Panc1 (cell line): ENCODE measurements at regions not wholly inside any gene's neighbourhood (a gene's known extent, or its start where the extent isn't known, plus 50 kb on each side); places are given as distances from the start of the nearest gene placed in this dataset.

Source experiments
- POLR2AphosphoS5 ChIP-seq: IDR thresholded peaks from 2 replicates; pipeline ENCODE4 v1.6.1; 2012; ENCODE audit warnings: mild to moderate bottlenecking, low read depth, low read length, moderate library complexity
- TCF7L2 ChIP-seq: IDR thresholded peaks from 2 replicates; pipeline ENCODE4 v1.6.1; 2011; ENCODE audit warnings: mild to moderate bottlenecking, low read depth, low read length, inconsistent platforms
- TF ChIP-seq, protein P1 (sequence below): fragments of 450-650 bp; IDR thresholded peaks from 2 replicates; pipeline ENCODE4 v1.5.1; 2017; ENCODE audit warnings: mild to moderate bottlenecking
- TF ChIP-seq, protein P2 (sequence below), 2 experiments: IDR thresholded peaks; 2 replicates each; pipeline ENCODE4 v1.6.1; 2011 to 2012; ENCODE audit warnings: low read depth in 2 of 2, control low read depth in 1 of 2, low read length in 1 of 2, mild to moderate bottlenecking in 1 of 2, moderate library complexity in 1 of 2; ENCODE audit not compliant: insufficient read depth in 1 of 2

DNA sequence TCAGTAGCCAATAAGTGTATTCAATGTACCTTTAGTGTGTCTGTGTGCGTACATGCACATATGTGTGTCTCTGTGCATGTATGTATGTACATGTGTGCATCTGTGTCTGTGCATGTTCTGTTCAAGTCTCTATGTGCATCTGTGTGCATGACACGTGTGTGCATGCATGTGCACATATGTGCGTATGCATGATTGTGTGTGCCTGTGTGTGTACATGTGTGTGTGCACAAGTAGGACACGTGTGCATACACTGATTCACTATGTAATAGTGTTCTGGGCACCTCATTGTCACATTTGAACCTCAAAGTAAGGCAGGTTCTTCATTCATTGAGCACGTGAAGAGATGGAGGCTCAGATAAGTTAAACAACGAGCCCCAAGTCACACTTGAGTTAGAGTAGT is 142.6 kb upstream of the COPS8 start:
- TF ChIP-seq, protein P1, sequence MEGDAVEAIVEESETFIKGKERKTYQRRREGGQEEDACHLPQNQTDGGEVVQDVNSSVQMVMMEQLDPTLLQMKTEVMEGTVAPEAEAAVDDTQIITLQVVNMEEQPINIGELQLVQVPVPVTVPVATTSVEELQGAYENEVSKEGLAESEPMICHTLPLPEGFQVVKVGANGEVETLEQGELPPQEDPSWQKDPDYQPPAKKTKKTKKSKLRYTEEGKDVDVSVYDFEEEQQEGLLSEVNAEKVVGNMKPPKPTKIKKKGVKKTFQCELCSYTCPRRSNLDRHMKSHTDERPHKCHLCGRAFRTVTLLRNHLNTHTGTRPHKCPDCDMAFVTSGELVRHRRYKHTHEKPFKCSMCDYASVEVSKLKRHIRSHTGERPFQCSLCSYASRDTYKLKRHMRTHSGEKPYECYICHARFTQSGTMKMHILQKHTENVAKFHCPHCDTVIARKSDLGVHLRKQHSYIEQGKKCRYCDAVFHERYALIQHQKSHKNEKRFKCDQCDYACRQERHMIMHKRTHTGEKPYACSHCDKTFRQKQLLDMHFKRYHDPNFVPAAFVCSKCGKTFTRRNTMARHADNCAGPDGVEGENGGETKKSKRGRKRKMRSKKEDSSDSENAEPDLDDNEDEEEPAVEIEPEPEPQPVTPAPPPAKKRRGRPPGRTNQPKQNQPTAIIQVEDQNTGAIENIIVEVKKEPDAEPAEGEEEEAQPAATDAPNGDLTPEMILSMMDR = no peak
- no peak for TF ChIP-seq POLR2AphosphoS5
- TF ChIP-seq TCF7L2 = no peak
- TF ChIP-seq, protein P2, sequence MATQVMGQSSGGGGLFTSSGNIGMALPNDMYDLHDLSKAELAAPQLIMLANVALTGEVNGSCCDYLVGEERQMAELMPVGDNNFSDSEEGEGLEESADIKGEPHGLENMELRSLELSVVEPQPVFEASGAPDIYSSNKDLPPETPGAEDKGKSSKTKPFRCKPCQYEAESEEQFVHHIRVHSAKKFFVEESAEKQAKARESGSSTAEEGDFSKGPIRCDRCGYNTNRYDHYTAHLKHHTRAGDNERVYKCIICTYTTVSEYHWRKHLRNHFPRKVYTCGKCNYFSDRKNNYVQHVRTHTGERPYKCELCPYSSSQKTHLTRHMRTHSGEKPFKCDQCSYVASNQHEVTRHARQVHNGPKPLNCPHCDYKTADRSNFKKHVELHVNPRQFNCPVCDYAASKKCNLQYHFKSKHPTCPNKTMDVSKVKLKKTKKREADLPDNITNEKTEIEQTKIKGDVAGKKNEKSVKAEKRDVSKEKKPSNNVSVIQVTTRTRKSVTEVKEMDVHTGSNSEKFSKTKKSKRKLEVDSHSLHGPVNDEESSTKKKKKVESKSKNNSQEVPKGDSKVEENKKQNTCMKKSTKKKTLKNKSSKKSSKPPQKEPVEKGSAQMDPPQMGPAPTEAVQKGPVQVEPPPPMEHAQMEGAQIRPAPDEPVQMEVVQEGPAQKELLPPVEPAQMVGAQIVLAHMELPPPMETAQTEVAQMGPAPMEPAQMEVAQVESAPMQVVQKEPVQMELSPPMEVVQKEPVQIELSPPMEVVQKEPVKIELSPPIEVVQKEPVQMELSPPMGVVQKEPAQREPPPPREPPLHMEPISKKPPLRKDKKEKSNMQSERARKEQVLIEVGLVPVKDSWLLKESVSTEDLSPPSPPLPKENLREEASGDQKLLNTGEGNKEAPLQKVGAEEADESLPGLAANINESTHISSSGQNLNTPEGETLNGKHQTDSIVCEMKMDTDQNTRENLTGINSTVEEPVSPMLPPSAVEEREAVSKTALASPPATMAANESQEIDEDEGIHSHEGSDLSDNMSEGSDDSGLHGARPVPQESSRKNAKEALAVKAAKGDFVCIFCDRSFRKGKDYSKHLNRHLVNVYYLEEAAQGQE (IDR thresholded peaks at IDR 0.05; ENCODE audit: insufficient read depth in 1 of 2, low read depth in 2 of 2, low read length in 1 of 2) = no peak
